Colonic mucosa (tissue), 4 donors: ENCODE measurements at regions not wholly inside any gene's neighbourhood (a gene's known extent, or its start where the extent isn't known, plus 50 kb on each side); places are given as distances from the start of the nearest gene placed in this dataset.

Source experiments
- DNase-seq: peaks from one replicate; pipeline ENCODE4 v3.0.0-alpha.2; 2020
- H3K27ac ChIP-seq: fragments of 200-600 bp; one replicate; pipeline ENCODE4 v1.8.0; 2021
- H3K27me3 ChIP-seq: fragments of 200-600 bp; one replicate; pipeline ENCODE4 v1.8.0; 2021
- H3K36me3 ChIP-seq: fragments of 200-600 bp; one replicate; pipeline ENCODE4 v1.8.0; 2021
- H3K4me1 ChIP-seq: fragments of 200-600 bp; one replicate; pipeline ENCODE4 v1.8.0; 2021; ENCODE audit warnings: mild to moderate bottlenecking
- H3K4me3 ChIP-seq: fragments of 200-600 bp; one replicate; pipeline ENCODE4 v1.8.0; 2021
- H3K9ac ChIP-seq, 2 donors: one replicate each; pipeline ENCODE4 v1.7.0; 2013; ENCODE audit warnings: control low read depth in 2 of 2, low read depth in 2 of 2, low read length in 2 of 2
- H3K9me3 ChIP-seq: fragments of 200-600 bp; one replicate; pipeline ENCODE4 v1.8.0; 2021
- CTCF ChIP-seq: fragments of 200-600 bp; IDR thresholded peaks from one replicate; pipeline ENCODE4 v1.8.0; 2022; ENCODE audit warnings: antibody characterized with exemption, mild to moderate bottlenecking
- intact Hi-C: fragments of 100-400 bp; cut with DNase I; formaldehyde crosslinking; loops from one replicate; pipeline ENCODE4 v1.14.1; 2022
- donor health status: healthy.
- donor health status: DM: no; HTN: no; CAD: no.
- donor health status: DM: no; HTN: no; CAD: no.

- Histone ChIP-seq H3K27ac (no peak overlapping the region), H3K4me1 (peaks cover 21% of the 10 kb centered on the region), H3K9ac (no peak overlapping the region), H3K4me3 (no peak overlapping the region), H3K9me3 (no peaks in the 10 kb centered on the region), H3K36me3 (no peaks in the 10 kb centered on the region), H3K27me3 (peaks cover 4% of the 10 kb centered on the region)
- TF ChIP-seq CTCF: no peak
- intact Hi-C loops: loop anchor here (10.0 kb wide), 1 partner anchor 488 kb away; no protein-coding TSS in a partner anchor
- DNase-seq: no peak
These were observed 144.5 kb downstream of the RPLP1 start for GRCh38 chr15:69597061-69597592.

GRCh38 chr15:69599271-69599670, 146.7 kb downstream of the RPLP1 start:
- peaks cover 4% of the 10 kb centered on the region for H3K27me3 ChIP-seq
- no peak for TF ChIP-seq CTCF
- H3K36me3 ChIP-seq: no peaks in the 10 kb centered on the region
- intact Hi-C loops: loop anchor here (10.0 kb wide), 1 partner anchor 486 kb away; no protein-coding TSS in a partner anchor
- H3K27ac ChIP-seq: no peak overlapping the region
- no peaks in the 10 kb centered on the region for H3K9me3 ChIP-seq
- H3K4me3 ChIP-seq: no peak overlapping the region
- peaks cover 11% of the 10 kb centered on the region for H3K4me1 ChIP-seq
- no peak overlapping the region for H3K9ac ChIP-seq
- DNase-seq: no peak

GRCh38 chr15:69600556-69601085, 148.0 kb downstream of the RPLP1 start:
- Histone ChIP-seq H3K27ac (no peak overlapping the region), H3K4me1 (peaks cover 2% of the 10 kb centered on the region), H3K4me3 (no peak overlapping the region), H3K9me3 (no peaks in the 10 kb centered on the region), H3K36me3 (no peaks in the 10 kb centered on the region), H3K27me3 (peaks cover 4% of the 10 kb centered on the region), H3K9ac (no peak overlapping the region)
- intact Hi-C loops: no loop called here
- TF ChIP-seq CTCF: no peak
- DNase-seq: no peak

- no peak for DNase-seq
- H3K4me1 ChIP-seq: no peaks in the 10 kb centered on the region
- H3K9me3 ChIP-seq: no peaks in the 10 kb centered on the region
- H3K27me3 ChIP-seq: peaks cover 4% of the 10 kb centered on the region
- H3K27ac ChIP-seq: no peak overlapping the region
- intact Hi-C loops: no loop called here
- no peak overlapping the region for H3K9ac ChIP-seq
- no peak for TF ChIP-seq CTCF
- H3K36me3 ChIP-seq: no peaks in the 10 kb centered on the region
- no peak overlapping the region for H3K4me3 ChIP-seq
These were observed 149.3 kb downstream of the RPLP1 start for GRCh38 chr15:69601711-69602504.

- Histone ChIP-seq H3K4me1 (no peaks in the 10 kb centered on the region), H3K27me3 (peaks cover 4% of the 10 kb centered on the region), H3K27ac (no peak overlapping the region), H3K36me3 (no peaks in the 10 kb centered on the region), H3K9me3 (no peaks in the 10 kb centered on the region), H3K4me3 (no peak overlapping the region), H3K9ac (no peak overlapping the region)
- intact Hi-C loops: no loop called here
- TF ChIP-seq CTCF: no peak
- DNase-seq: no peak
These were observed 150.3 kb downstream of the RPLP1 start for GRCh38 chr15:69602921-69603320.
